ENCODE measurements at regions not wholly inside any gene's neighbourhood (a gene's known extent, or its start where the extent isn't known, plus 50 kb on each side); places are given as distances from the start of the nearest gene placed in this dataset.

DNA sequence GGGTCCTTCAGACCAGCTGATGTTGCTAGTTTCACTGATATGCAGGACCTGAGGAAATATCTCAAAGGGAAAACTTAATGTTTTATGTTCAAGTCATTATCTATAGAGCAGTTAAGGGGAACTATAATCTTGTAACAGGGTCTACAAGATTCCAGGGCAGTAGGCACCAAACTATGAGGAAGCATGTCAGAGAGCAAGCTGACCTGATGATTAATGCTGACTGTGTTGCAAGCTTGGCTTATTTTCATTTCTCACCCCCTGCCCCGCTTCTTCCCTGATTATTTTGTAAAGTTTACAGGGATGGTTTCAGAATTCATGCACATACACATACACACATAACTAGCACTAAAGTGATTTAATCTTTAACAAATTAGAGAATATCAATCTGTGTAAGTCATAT is 84.3 kb upstream of the CACNA2D1 start:
- TF ChIP-seq, protein P1, sequence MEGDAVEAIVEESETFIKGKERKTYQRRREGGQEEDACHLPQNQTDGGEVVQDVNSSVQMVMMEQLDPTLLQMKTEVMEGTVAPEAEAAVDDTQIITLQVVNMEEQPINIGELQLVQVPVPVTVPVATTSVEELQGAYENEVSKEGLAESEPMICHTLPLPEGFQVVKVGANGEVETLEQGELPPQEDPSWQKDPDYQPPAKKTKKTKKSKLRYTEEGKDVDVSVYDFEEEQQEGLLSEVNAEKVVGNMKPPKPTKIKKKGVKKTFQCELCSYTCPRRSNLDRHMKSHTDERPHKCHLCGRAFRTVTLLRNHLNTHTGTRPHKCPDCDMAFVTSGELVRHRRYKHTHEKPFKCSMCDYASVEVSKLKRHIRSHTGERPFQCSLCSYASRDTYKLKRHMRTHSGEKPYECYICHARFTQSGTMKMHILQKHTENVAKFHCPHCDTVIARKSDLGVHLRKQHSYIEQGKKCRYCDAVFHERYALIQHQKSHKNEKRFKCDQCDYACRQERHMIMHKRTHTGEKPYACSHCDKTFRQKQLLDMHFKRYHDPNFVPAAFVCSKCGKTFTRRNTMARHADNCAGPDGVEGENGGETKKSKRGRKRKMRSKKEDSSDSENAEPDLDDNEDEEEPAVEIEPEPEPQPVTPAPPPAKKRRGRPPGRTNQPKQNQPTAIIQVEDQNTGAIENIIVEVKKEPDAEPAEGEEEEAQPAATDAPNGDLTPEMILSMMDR (IDR thresholded peaks at IDR 0.05; ENCODE audit: extremely low read depth in 1 of 2, insufficient read depth in 1 of 2, low read depth in 1 of 2, low read length in 2 of 2) = no peak
- TF ChIP-seq EZH2 (IDR thresholded peaks at IDR 0.05; ENCODE audit: borderline replicate concordance, low read depth, low read length, severe bottlenecking) = no peak
